HG03108 (cell line): ENCODE measurements at regions not wholly inside any gene's neighbourhood (a gene's known extent, or its start where the extent isn't known, plus 50 kb on each side); places are given as distances from the start of the nearest gene placed in this dataset.

ENCODE experiments used
- ATAC-seq: cut with Tn5 transposase; IDR thresholded peaks from one replicate; pipeline ENCODE4 v1.9.1; 2021; ENCODE audit warnings: moderate library complexity; ENCODE audit not compliant: unreplicated experiment

- no peak for ATAC-seq
These were observed 263.4 kb downstream of the TTLL7 start for GRCh38 chr1:83735526-83735925.

GRCh38 chr1:83734420-83734819 lies 264.5 kb downstream of the TTLL7 start:
- no peak for ATAC-seq

GRCh38 chr1:83725735-83726360 lies 273.1 kb downstream of the TTLL7 start:
- ATAC-seq = no peak

- ATAC-seq = no peak
These were observed 280.6 kb downstream of the TTLL7 start for GRCh38 chr1:83718338-83718737.

GRCh38 chr1:83717785-83718184 lies 281.1 kb downstream of the TTLL7 start:
- ATAC-seq = no peak

GRCh38 chr1:83716641-83717040 lies 282.3 kb downstream of the TTLL7 start:
- no peak for ATAC-seq

GRCh38 chr1:83715550-83715949 lies 283.4 kb downstream of the TTLL7 start:
- ATAC-seq = no peak

- ATAC-seq = no peak
These were observed 289.3 kb downstream of the TTLL7 start for GRCh38 chr1:83709662-83710061.

- no peak for ATAC-seq
These were observed 292.5 kb downstream of the TTLL7 start for GRCh38 chr1:83706354-83706938.

- no peak for ATAC-seq
These were observed 293.8 kb downstream of the TTLL7 start for GRCh38 chr1:83705091-83705490.

DNA sequence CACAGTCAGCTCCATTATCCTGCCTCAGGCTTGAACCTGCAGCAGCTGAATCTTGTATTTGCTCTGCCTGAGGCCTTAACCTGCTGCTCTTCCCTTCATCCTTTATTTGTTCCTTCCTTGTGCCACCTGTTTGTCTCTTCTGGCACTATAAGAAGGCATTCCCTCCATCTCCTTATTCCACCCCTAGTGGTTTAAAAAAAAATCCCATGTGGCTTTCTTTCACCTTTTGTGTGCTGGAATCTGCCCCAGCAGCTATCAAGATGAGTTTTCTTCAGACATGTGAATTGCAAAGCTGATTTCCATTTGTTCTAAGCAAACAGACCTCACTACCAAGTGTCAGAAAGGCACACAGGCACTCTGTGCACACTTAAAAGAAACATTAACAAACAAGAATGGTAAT lies 294.6 kb downstream of the TTLL7 start:
- ATAC-seq = no peak

DNA sequence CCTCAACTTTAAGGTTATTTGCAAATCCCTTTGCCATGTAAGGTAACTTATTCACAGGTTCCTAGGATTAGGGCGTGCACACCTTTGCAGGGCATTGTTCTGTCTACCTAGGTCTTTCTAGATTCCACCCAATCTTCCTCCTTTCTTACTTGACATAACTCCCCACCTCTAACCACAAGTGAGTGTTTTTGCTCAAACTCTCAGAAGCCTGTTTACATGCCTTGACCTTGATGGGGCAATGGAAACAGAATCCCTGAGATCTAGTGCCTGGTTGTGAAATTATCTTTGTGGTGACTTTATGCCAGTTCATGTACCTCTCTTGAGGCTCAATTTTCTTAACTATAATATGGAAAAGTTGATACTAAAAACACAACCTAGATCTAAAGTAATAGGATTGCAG lies 296.6 kb downstream of the TTLL7 start:
- ATAC-seq = no peak

- no peak for ATAC-seq
These were observed 297.6 kb downstream of the TTLL7 start for GRCh38 chr1:83701355-83701754.

DNA sequence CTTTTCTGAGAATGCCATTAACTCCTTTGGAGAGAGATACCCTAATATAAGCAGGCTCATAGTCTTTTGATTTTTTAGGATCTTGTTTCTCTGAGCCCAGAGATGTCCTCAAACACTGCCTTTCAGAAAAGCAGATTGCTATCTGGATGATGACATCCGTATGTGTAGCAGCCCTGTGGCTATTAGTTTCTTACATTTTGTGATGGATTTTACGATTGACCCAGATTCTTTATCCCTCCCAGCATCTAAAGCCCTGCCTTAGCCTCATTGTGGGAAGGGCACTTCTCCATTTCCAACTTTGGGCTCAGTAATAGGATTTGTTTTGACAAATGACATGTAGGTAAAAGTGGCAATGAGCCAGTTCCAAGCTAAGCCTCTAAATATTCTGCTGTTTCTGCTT lies 300.3 kb downstream of the TTLL7 start:
- ATAC-seq = no peak

DNA sequence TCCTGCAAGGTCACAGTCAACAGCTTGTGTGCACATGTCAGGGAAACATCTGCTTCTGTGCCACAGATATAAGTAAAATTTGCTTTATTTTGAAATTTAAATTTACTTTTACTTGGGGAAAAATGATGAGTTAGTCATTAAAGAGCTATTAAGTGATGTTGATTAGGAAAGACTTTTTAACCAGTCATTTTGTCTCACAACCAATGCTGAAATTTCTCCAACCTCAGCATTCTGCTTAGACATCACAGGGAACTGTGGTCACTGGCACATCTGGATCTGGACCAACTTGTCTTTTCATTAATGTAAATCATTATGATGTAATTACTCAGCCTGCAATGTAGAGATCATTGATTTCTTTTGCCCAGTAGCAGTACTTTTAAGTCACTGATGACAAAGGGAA lies 301.0 kb downstream of the TTLL7 start:
- ATAC-seq = no peak

GRCh38 chr1:83697220-83697619 lies 301.7 kb downstream of the TTLL7 start:
- ATAC-seq = no peak

DNA sequence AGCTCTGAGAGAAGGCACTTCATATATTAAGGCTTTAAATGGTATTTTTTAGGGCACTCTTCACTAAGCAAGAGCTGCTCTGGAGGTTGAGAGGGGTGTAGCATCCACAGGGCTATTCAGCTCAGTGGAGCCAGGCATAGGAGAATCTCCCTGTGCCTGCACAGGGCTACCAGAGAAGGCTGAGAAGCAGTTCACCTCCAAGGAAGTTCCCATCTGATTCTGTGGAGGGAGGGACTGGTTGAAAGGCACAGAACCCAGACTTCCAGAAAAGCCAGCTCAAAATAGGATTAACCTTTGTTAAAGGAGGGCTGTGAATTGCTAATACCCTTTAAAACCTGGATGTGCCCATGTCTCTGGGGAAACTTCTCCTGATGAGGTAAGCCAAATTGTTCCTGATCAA lies 304.5 kb downstream of the TTLL7 start:
- ATAC-seq = no peak

DNA sequence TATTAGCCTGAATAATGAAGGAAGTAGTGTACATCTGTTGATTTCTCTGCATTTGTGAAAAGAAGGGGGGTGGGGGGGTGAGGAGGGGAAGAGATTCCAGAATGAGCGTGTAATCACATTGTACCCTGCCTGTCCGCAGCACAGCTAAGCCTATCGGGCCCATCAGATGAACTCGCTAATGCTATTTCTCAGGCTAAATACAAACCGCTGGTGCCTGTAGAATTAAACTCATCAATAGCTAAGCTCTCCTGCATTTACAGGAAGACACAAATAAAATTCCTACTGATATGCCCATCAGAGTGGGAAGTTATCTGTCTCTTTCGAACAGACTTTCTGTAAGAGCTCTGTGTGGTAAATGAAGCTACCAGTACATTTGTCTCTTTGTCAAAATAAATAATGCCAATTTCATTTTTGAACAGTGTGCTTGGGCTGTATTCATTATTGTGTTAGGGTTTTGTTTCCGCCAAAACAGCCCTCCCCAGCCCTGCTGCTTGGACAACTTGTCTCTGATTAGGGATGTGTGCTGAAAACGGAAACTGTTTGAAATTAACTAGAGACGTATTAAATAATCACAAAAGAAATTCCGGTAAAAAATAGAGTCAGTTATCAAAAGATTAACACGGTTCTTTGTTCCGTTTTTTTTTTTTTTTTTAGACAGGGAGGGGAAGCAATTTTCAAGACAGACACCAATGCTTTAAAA lies 305.4 kb downstream of the TTLL7 start:
- ATAC-seq = no peak

DNA sequence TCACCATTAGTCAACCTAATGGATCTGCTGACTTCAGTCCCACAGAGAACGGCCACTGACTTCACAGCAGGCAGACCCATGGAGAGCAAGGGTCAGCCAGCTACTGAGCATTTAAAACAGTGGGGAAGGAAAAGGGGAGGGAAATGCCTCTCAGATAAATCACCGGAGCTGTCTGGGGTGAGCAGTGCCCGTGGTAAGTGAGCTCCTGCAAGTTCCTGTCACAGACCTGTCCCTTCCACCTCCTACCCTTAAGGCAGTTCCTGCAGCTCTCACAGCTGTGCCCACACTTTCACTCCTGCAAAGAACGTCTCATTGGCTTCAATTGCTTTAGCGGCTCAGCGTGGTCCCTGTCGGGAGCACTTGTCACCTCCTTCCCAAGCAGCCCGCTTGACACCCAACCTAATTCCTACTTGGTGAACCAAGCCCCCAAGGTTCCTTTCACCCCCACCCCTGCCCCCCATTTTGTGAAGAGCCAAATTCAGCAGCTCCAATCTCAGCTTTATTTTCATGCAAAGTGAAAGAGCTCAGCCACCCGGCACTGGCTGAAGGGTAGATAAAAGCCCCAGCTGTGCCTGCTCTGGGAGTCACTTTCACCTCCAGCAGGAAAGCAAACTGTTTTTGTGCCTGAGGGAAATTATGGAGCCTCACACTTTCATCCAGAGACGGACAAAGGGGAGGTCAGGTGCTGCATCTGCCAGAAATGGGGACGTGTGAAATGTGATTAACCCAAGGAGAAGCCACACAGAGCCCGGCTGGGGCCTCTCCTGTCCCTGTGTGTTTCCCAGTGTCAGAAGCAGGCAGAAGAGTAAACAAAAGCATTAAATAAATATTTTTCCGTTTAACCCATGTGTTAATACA lies 306.2 kb downstream of the TTLL7 start:
- ATAC-seq = no peak

GRCh38 chr1:83691953-83692500 lies 306.9 kb downstream of the TTLL7 start:
- ATAC-seq = no peak
